Liver (tissue), 8 donors: ENCODE measurements at regions not wholly inside any gene's neighbourhood (a gene's known extent, or its start where the extent isn't known, plus 50 kb on each side); places are given as distances from the start of the nearest gene placed in this dataset.

ENCODE experiments used
- DNase-seq: peaks from one replicate; pipeline ENCODE4 v3.0.0-alpha.2; 2017; ENCODE audit warnings: low spot score
- H3K27ac ChIP-seq, 2 donors: one replicate each; pipeline ENCODE4 v1.7.0; 2013; ENCODE audit warnings: inconsistent platforms in 2 of 2, low read length in 2 of 2, control low read depth in 1 of 2, low read depth in 1 of 2, mild to moderate bottlenecking in 1 of 2
- H3K27me3 ChIP-seq, 4 donors: one replicate each; pipeline versions ENCODE4 v1.6.1 to v1.7.0; 2013; ENCODE audit warnings: low read length in 3 of 4, inconsistent platforms in 1 of 4, mild to moderate bottlenecking in 1 of 4, moderate library complexity in 1 of 4; ENCODE audit not compliant: control insufficient read depth in 4 of 4, insufficient read depth in 4 of 4
- H3K36me3 ChIP-seq, 4 donors: one replicate each; pipeline versions ENCODE4 v1.6.1 to v1.7.0; 2013; ENCODE audit warnings: low read length in 3 of 4, mild to moderate bottlenecking in 3 of 4, low read depth in 1 of 4, moderate library complexity in 1 of 4; ENCODE audit not compliant: control insufficient read depth in 4 of 4, insufficient read depth in 3 of 4
- H3K4me1 ChIP-seq, 4 donors: one replicate each; pipeline versions ENCODE4 v1.6.1 to v1.7.0; 2013; ENCODE audit warnings: low read length in 3 of 4, mild to moderate bottlenecking in 3 of 4, moderate library complexity in 1 of 4; ENCODE audit not compliant: control insufficient read depth in 4 of 4, insufficient read depth in 4 of 4
- H3K4me3 ChIP-seq, 3 donors: one replicate each; pipeline versions ENCODE4 v1.6.1 to v1.7.0; 2013; ENCODE audit warnings: low read length in 3 of 3, control low read depth in 1 of 3, low read depth in 1 of 3, mild to moderate bottlenecking in 1 of 3
- H3K9ac ChIP-seq, 2 donors: one replicate each; pipeline ENCODE4 v1.7.0; 2013; ENCODE audit warnings: low read length in 2 of 2, mild to moderate bottlenecking in 2 of 2, moderate library complexity in 2 of 2, control low read depth in 1 of 2, low read depth in 1 of 2
- H3K9me3 ChIP-seq, 4 donors: one replicate each; pipeline versions ENCODE4 v1.6.1 to v1.7.0; 2013; ENCODE audit warnings: low read length in 3 of 4; ENCODE audit not compliant: control insufficient read depth in 4 of 4
- ATF3 ChIP-seq: IDR thresholded peaks from 2 replicates; pipeline ENCODE4 v1.6.1; 2016; ENCODE audit warnings: antibody characterized with exemption
- CTCF ChIP-seq: fragments of 150-350 bp; IDR thresholded peaks from 2 replicates; pipeline ENCODE4 v1.5.1; 2017; ENCODE audit warnings: improper control_type of control experiment, low read depth, low read length; ENCODE audit not compliant: missing input control
- EGR1 ChIP-seq, 2 donors: IDR thresholded peaks; 2 replicates each; pipeline ENCODE4 v1.6.1; 2016 to 2018; ENCODE audit warnings: antibody characterized with exemption in 2 of 2, low read depth in 2 of 2
- FOXA1 ChIP-seq: IDR thresholded peaks from 2 replicates; pipeline ENCODE4 v1.6.1; 2016; ENCODE audit warnings: antibody characterized with exemption
- FOXA2 ChIP-seq: IDR thresholded peaks from 2 replicates; pipeline ENCODE4 v1.6.1; 2016; ENCODE audit warnings: antibody characterized with exemption
- GABPA ChIP-seq, 2 donors: IDR thresholded peaks in 1 of 2; conservative IDR thresholded peaks in 1 of 2; 2 replicates each; pipeline ENCODE4 v1.6.1; 2016; ENCODE audit warnings: antibody characterized with exemption in 2 of 2, mild to moderate bottlenecking in 1 of 2, moderate library complexity in 1 of 2
- HNF4A ChIP-seq, 2 donors: conservative IDR thresholded peaks; 2 replicates each; pipeline ENCODE4 v1.6.1; 2016; ENCODE audit warnings: antibody characterized with exemption in 2 of 2, mild to moderate bottlenecking in 2 of 2
- HNF4G ChIP-seq: IDR thresholded peaks from 2 replicates; pipeline ENCODE4 v1.6.1; 2016; ENCODE audit warnings: antibody characterized with exemption
- MAX ChIP-seq: IDR thresholded peaks from 2 replicates; pipeline ENCODE4 v1.6.1; 2016; ENCODE audit warnings: antibody characterized with exemption
- NR2F2 ChIP-seq: IDR thresholded peaks from 2 replicates; pipeline ENCODE4 v1.6.1; 2016; ENCODE audit warnings: antibody characterized with exemption
- RAD21 ChIP-seq, 2 donors: IDR thresholded peaks; 2 replicates each; pipeline ENCODE4 v1.6.1; 2016; ENCODE audit warnings: antibody characterized with exemption in 2 of 2, mild to moderate bottlenecking in 2 of 2
- REST ChIP-seq: IDR thresholded peaks from 2 replicates; pipeline ENCODE4 v1.6.1; 2016; ENCODE audit warnings: antibody characterized with exemption, mild to moderate bottlenecking
- RXRA ChIP-seq, 2 donors: IDR thresholded peaks; 2 replicates each; pipeline ENCODE4 v1.6.1; 2017 to 2018; ENCODE audit warnings: antibody characterized with exemption in 2 of 2, mild to moderate bottlenecking in 1 of 2
- SP1 ChIP-seq: IDR thresholded peaks from 2 replicates; pipeline ENCODE4 v1.6.1; 2018; ENCODE audit warnings: antibody characterized with exemption, mild to moderate bottlenecking
- YY1 ChIP-seq: IDR thresholded peaks from 2 replicates; pipeline ENCODE4 v1.6.1; 2016; ENCODE audit warnings: antibody characterized with exemption, mild to moderate bottlenecking
- ZBTB33 ChIP-seq: IDR thresholded peaks from 2 replicates; pipeline ENCODE4 v1.6.1; 2016; ENCODE audit warnings: antibody characterized with exemption
- WGBS: extraction: QIAGEN DNeasy Blood & Tissue Kit; methylation state at CpG from one replicate; pipeline ENCODE4 v1.1.7; 2013; 5-methylcytosine and 5-hydroxymethylcytosine counted together
- donor health status: healthy.
- donor health status: healthy.
- donor health status: healthy.
- donor health status: healthy.
- donor health status: healthy.

- Histone ChIP-seq H3K27ac (no peak overlapping the region), H3K36me3 (no peaks in the 10 kb centered on the region), H3K9me3 (no peaks in the 10 kb centered on the region), H3K9ac (no peak overlapping the region), H3K27me3 (peaks cover 0 to 3% (median 0%) of the 10 kb centered on the region in 4 donors), H3K4me3 (no peak overlapping the region), H3K4me1 (no peaks in the 10 kb centered on the region)
- DNase-seq = no peak
- 64% methylated on average over 4 of the region's 4 CpGs for WGBS
- TF ChIP-seq EGR1 (IDR thresholded peaks at IDR 0.05; ENCODE audit: low read depth in 2 of 2) (no peak), HNF4A (conservative IDR thresholded peaks at IDR 0.05) (no peak), FOXA1 (no peak), YY1 (no peak), ATF3 (no peak), REST (no peak), CTCF (no peak), ZBTB33 (no peak), NR2F2 (no peak), RAD21 (IDR thresholded peaks at IDR 0.05) (no peak), GABPA (IDR thresholded peaks at IDR 0.05 in 1 of 2, conservative IDR thresholded peaks at IDR 0.05 in 1 of 2) (no peak), SP1 (no peak), MAX (no peak), FOXA2 (no peak), RXRA (IDR thresholded peaks at IDR 0.05) (no peak)
Measured at GRCh38 chr1:172756024-172756423, 97.1 kb downstream of the FASLG start.

- WGBS = 94% methylated on average over 2 of the region's 2 CpGs
- Histone ChIP-seq H3K4me3 (no peak overlapping the region), H3K27me3 (peaks cover 0 to 3% (median 0%) of the 10 kb centered on the region in 4 donors), H3K9me3 (no peaks in the 10 kb centered on the region), H3K27ac (no peak overlapping the region), H3K4me1 (no peaks in the 10 kb centered on the region), H3K9ac (no peak overlapping the region), H3K36me3 (no peaks in the 10 kb centered on the region)
- no peak for TF ChIP-seq GABPA (IDR thresholded peaks at IDR 0.05 in 1 of 2, conservative IDR thresholded peaks at IDR 0.05 in 1 of 2)
- no peak for TF ChIP-seq YY1
- no peak for TF ChIP-seq CTCF
- TF ChIP-seq HNF4G = no peak
- TF ChIP-seq FOXA2 = no peak
- TF ChIP-seq SP1 = no peak
- TF ChIP-seq ATF3 = no peak
- TF ChIP-seq MAX = no peak
- DNase-seq = no peak
Measured at GRCh38 chr1:172758259-172758658, 99.4 kb downstream of the FASLG start.
